ENCODE measurements at regions not wholly inside any gene's neighbourhood (a gene's known extent, or its start where the extent isn't known, plus 50 kb on each side); places are given as distances from the start of the nearest gene placed in this dataset.

DNA sequence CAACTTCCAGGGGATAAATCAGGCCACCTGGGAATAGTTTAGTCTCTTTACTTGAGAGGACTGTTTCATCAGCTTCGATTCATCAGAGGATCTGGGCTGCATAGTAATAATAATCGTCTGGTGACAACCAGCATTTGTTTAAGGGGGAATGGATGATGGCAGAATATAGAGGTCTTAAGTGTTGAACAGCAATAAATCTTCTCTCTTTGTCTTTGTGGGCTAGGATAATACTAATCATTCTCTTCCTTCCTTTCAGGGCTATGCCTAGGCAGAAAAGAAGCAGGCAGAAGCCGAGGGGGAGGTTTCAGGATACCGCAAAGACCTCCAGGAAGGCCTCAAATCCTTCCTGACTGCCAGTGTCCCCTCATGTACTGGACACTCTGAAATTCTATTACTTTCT, 150.4 kb upstream of the GAREM1 start:
- no peaks in the 10 kb centered on the region for H3F3A ChIP-seq (ENCODE audit: insufficient read depth, low read length, poor library complexity, severe bottlenecking)
- H3K36me3 ChIP-seq (ENCODE audit: insufficient read depth, low read length) = no peaks in the 10 kb centered on the region
- no peak overlapping the region for H2AFZ ChIP-seq (ENCODE audit: low read depth, low read length)
- no peak overlapping the region for H3K4me3 ChIP-seq (ENCODE audit: low read length)
- H3K4me2 ChIP-seq (ENCODE audit: low read length) = no peak overlapping the region
- TF ChIP-seq EP300 (conservative IDR thresholded peaks at IDR 0.05; ENCODE audit: poor library complexity, severe bottlenecking) (no peak), SMC3 (conservative IDR thresholded peaks at IDR 0.05; ENCODE audit: poor library complexity) (no peak), EZH2 (IDR thresholded peaks at IDR 0.05; ENCODE audit: borderline replicate concordance, insufficient read depth, low read length, poor library complexity, severe bottlenecking) (no peak), TAF1 (IDR thresholded peaks at IDR 0.05; ENCODE audit: low read depth) (no peak), RAD21 (conservative IDR thresholded peaks at IDR 0.05) (no peak), POLR2AphosphoS5 (IDR thresholded peaks at IDR 0.05) (no peak), MXI1 (conservative IDR thresholded peaks at IDR 0.05; ENCODE audit: poor library complexity, severe bottlenecking) (no peak)
- TF ChIP-seq, protein P1, sequence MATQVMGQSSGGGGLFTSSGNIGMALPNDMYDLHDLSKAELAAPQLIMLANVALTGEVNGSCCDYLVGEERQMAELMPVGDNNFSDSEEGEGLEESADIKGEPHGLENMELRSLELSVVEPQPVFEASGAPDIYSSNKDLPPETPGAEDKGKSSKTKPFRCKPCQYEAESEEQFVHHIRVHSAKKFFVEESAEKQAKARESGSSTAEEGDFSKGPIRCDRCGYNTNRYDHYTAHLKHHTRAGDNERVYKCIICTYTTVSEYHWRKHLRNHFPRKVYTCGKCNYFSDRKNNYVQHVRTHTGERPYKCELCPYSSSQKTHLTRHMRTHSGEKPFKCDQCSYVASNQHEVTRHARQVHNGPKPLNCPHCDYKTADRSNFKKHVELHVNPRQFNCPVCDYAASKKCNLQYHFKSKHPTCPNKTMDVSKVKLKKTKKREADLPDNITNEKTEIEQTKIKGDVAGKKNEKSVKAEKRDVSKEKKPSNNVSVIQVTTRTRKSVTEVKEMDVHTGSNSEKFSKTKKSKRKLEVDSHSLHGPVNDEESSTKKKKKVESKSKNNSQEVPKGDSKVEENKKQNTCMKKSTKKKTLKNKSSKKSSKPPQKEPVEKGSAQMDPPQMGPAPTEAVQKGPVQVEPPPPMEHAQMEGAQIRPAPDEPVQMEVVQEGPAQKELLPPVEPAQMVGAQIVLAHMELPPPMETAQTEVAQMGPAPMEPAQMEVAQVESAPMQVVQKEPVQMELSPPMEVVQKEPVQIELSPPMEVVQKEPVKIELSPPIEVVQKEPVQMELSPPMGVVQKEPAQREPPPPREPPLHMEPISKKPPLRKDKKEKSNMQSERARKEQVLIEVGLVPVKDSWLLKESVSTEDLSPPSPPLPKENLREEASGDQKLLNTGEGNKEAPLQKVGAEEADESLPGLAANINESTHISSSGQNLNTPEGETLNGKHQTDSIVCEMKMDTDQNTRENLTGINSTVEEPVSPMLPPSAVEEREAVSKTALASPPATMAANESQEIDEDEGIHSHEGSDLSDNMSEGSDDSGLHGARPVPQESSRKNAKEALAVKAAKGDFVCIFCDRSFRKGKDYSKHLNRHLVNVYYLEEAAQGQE (IDR thresholded peaks at IDR 0.05; ENCODE audit: borderline replicate concordance) = no peak
- TF ChIP-seq, protein P2, sequence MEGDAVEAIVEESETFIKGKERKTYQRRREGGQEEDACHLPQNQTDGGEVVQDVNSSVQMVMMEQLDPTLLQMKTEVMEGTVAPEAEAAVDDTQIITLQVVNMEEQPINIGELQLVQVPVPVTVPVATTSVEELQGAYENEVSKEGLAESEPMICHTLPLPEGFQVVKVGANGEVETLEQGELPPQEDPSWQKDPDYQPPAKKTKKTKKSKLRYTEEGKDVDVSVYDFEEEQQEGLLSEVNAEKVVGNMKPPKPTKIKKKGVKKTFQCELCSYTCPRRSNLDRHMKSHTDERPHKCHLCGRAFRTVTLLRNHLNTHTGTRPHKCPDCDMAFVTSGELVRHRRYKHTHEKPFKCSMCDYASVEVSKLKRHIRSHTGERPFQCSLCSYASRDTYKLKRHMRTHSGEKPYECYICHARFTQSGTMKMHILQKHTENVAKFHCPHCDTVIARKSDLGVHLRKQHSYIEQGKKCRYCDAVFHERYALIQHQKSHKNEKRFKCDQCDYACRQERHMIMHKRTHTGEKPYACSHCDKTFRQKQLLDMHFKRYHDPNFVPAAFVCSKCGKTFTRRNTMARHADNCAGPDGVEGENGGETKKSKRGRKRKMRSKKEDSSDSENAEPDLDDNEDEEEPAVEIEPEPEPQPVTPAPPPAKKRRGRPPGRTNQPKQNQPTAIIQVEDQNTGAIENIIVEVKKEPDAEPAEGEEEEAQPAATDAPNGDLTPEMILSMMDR (IDR thresholded peaks at IDR 0.05; ENCODE audit: poor library complexity, severe bottlenecking) = no peak
- H3K79me2 ChIP-seq (replicated peaks; ENCODE audit: insufficient read depth, low read length) = no peaks in the 10 kb centered on the region
- H3K27ac ChIP-seq (ENCODE audit: low read length) = no peak overlapping the region
- no peaks in the 10 kb centered on the region for H3K27me3 ChIP-seq (ENCODE audit: insufficient read depth, low read depth, low read length)
- H4K20me1 ChIP-seq (ENCODE audit: insufficient read depth) = no peaks in the 10 kb centered on the region
- H3K9ac ChIP-seq (ENCODE audit: low read length) = no peak overlapping the region
- no peaks in the 10 kb centered on the region for H3K9me3 ChIP-seq (ENCODE audit: low read length)
- H3K9me2 ChIP-seq (ENCODE audit: insufficient read depth, low read length) = no peaks in the 10 kb centered on the region

DNA sequence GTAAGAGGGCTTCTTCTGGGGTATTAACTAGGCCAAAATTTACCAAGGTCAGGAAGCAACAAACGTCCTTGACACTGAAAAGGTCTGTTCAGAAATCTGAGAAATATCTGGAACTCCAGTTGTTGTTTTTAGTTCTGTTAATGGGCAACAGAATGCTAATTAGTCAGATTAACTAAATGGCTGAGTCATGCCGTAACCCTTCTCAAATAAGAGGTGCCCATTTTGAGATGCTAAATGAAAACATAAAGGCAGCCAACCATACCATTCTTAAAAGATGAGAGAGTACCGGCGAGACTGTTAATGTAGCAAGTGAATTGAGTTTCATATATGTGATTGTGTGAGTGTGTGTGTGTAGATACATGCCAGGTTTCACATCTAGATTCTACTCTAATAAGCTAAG, 147.9 kb upstream of the GAREM1 start:
- H3K9ac ChIP-seq (ENCODE audit: low read length) = no peak overlapping the region
- no peaks in the 10 kb centered on the region for H3K36me3 ChIP-seq (ENCODE audit: insufficient read depth, low read length)
- TF ChIP-seq RAD21 (conservative IDR thresholded peaks at IDR 0.05) (no peak), EZH2 (IDR thresholded peaks at IDR 0.05; ENCODE audit: borderline replicate concordance, insufficient read depth, low read length, poor library complexity, severe bottlenecking) (no peak), TAF1 (IDR thresholded peaks at IDR 0.05; ENCODE audit: low read depth) (no peak), SMC3 (conservative IDR thresholded peaks at IDR 0.05; ENCODE audit: poor library complexity) (no peak), POLR2AphosphoS5 (IDR thresholded peaks at IDR 0.05) (no peak), EP300 (conservative IDR thresholded peaks at IDR 0.05; ENCODE audit: poor library complexity, severe bottlenecking) (no peak), MXI1 (conservative IDR thresholded peaks at IDR 0.05; ENCODE audit: poor library complexity, severe bottlenecking) (no peak)
- TF ChIP-seq, protein P2 (IDR thresholded peaks at IDR 0.05; ENCODE audit: poor library complexity, severe bottlenecking) = no peak
- H3F3A ChIP-seq (ENCODE audit: insufficient read depth, low read length, poor library complexity, severe bottlenecking) = no peaks in the 10 kb centered on the region
- no peak overlapping the region for H2AFZ ChIP-seq (ENCODE audit: low read depth, low read length)
- no peaks in the 10 kb centered on the region for H3K9me2 ChIP-seq (ENCODE audit: insufficient read depth, low read length)
- no peak overlapping the region for H3K27ac ChIP-seq (ENCODE audit: low read length)
- H3K4me2 ChIP-seq (ENCODE audit: low read length) = no peak overlapping the region
- H3K27me3 ChIP-seq (ENCODE audit: insufficient read depth, low read depth, low read length) = no peaks in the 10 kb centered on the region
- H3K79me2 ChIP-seq (replicated peaks; ENCODE audit: insufficient read depth, low read length) = no peaks in the 10 kb centered on the region
- no peak overlapping the region for H3K4me3 ChIP-seq (ENCODE audit: low read length)
- no peaks in the 10 kb centered on the region for H3K9me3 ChIP-seq (ENCODE audit: low read length)
- H4K20me1 ChIP-seq (ENCODE audit: insufficient read depth) = no peaks in the 10 kb centered on the region

All from neural cell (in vitro differentiated cells).